CD4-positive, alpha-beta T cell (primary cell): ENCODE measurements at regions not wholly inside any gene's neighbourhood (a gene's known extent, or its start where the extent isn't known, plus 50 kb on each side); places are given as distances from the start of the nearest gene placed in this dataset.

Experiments used
- ATAC-seq: fragments of 200-7000 bp; cut with Tn5 transposase; one replicate; pipeline ENCODE4 v1.10.0; 2022; ENCODE audit warnings: mild to moderate bottlenecking; ENCODE audit not compliant: poor library complexity
- CTCF ChIA-PET: fragments of 350-600 bp; sonication (Branson Sonifier 250); formaldehyde crosslinking; loops from one replicate; lab custom pipeline; 2021; ENCODE audit warnings: antibody characterized with exemption, inconsistent platforms; lab: Charles Lee
- POLR2A ChIA-PET: fragments of 350-600 bp; sonication (Branson Sonifier 250); formaldehyde crosslinking; loops from one replicate; lab custom pipeline; 2021; ENCODE audit warnings: antibody characterized with exemption, inconsistent platforms; lab: Charles Lee
- DNase-seq, 14 experiments: peaks; one replicate each; pipeline ENCODE4 v3.0.0-alpha.2; 2013 to 2020; ENCODE audit warnings: mixed read lengths in 2 of 14
- H3K27ac ChIP-seq, 2 donors: one replicate each; pipeline versions ENCODE4 v1.5.1 to v1.7.0; 2013; ENCODE audit warnings: low read length in 2 of 2, low read depth in 1 of 2, mild to moderate bottlenecking in 1 of 2
- H3K27me3 ChIP-seq, 2 experiments: 1 replicate in 1 of 2; 2 replicates in 1 of 2; pipeline versions ENCODE4 v1.6.1 to v1.7.0; 2013; ENCODE audit warnings: low read length in 2 of 2, control low read depth in 1 of 2, mild to moderate bottlenecking in 1 of 2, moderate library complexity in 1 of 2; ENCODE audit not compliant: insufficient read depth in 2 of 2, control insufficient read depth in 1 of 2
- H3K36me3 ChIP-seq: one replicate; pipeline ENCODE4 v1.6.1; 2013; ENCODE audit warnings: low read length, control low read depth; ENCODE audit not compliant: insufficient read depth
- H3K4me1 ChIP-seq: one replicate; pipeline ENCODE4 v1.6.1; 2013; ENCODE audit warnings: low read length, control low read depth; ENCODE audit not compliant: insufficient read depth
- H3K4me3 ChIP-seq: one replicate; pipeline ENCODE4 v1.5.1; 2013; ENCODE audit warnings: mild to moderate bottlenecking, low read length, moderate library complexity
- H3K9me3 ChIP-seq, 2 experiments: 1 replicate in 1 of 2; 2 replicates in 1 of 2; pipeline versions ENCODE4 v1.6.1 to v1.7.0; 2013; ENCODE audit warnings: low read length in 2 of 2, mild to moderate bottlenecking in 2 of 2, control low read depth in 1 of 2, moderate library complexity in 1 of 2; ENCODE audit not compliant: control insufficient read depth in 1 of 2, insufficient read depth in 1 of 2
- H3K27ac Mint-ChIP-seq: one replicate; pipeline ENCODE4 v1.8.0; 2020; ENCODE audit warnings: mixed read lengths
- H3K27me3 Mint-ChIP-seq: one replicate; pipeline ENCODE4 v1.8.0; 2021; ENCODE audit warnings: mixed read lengths
- H3K36me3 Mint-ChIP-seq: one replicate; pipeline ENCODE4 v1.8.0; 2021; ENCODE audit warnings: low read depth, mixed read lengths
- H3K4me1 Mint-ChIP-seq: one replicate; pipeline ENCODE4 v1.8.0; 2021; ENCODE audit warnings: low read depth, mixed read lengths
- H3K4me3 Mint-ChIP-seq: one replicate; pipeline ENCODE4 v1.8.0; 2020; ENCODE audit warnings: mild to moderate bottlenecking, mixed read lengths
- H3K9me3 Mint-ChIP-seq: one replicate; pipeline ENCODE4 v1.8.0; 2020; ENCODE audit warnings: mixed read lengths
- intact Hi-C, 2 experiments: fragments of 100-400 bp; cut with DNase I in 1 of 2; cut with micrococcal nuclease in 1 of 2; formaldehyde crosslinking; loops; one replicate each; pipeline versions ENCODE4 v1.15.1 to v1.9.0; 2023 to 2025; cut with DNase I, micrococcal nuclease
- TF ChIP-seq, protein P1 (sequence below): fragments of 200-600 bp; IDR thresholded peaks from one replicate; pipeline ENCODE4 v1.8.0; 2022; ENCODE audit warnings: antibody characterized with exemption, mild to moderate bottlenecking

DNA sequence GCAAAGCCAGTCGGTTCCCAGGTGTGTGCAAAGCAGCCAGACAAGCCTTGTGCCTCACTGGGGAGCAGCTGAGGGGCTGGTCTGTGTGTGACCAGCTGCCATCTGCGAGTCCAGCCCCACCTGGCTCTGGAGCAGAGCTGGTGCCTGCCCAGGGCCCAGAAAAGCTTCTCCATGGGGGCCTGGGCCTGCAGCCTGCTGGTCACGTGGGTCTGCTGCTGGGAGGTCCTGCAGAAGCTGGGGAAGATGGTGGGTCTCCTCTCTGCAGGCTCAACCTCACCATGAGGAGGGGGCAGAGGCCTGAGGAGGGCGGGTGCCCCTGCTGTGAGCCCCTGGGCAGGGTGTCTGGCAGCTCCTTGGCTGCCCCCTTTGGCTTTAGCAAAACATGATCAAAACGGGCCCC, 71.9 kb downstream of the ENGASE start:
- Mint-ChIP-seq H3K36me3 (no peaks in the 10 kb centered on the region), H3K4me1 (no peaks in the 10 kb centered on the region), H3K27ac (no peak overlapping the region), H3K27me3 (peaks cover 4% of the 10 kb centered on the region), H3K9me3 (no peaks in the 10 kb centered on the region), H3K4me3 (no peak overlapping the region)
- TF ChIP-seq, protein P1, sequence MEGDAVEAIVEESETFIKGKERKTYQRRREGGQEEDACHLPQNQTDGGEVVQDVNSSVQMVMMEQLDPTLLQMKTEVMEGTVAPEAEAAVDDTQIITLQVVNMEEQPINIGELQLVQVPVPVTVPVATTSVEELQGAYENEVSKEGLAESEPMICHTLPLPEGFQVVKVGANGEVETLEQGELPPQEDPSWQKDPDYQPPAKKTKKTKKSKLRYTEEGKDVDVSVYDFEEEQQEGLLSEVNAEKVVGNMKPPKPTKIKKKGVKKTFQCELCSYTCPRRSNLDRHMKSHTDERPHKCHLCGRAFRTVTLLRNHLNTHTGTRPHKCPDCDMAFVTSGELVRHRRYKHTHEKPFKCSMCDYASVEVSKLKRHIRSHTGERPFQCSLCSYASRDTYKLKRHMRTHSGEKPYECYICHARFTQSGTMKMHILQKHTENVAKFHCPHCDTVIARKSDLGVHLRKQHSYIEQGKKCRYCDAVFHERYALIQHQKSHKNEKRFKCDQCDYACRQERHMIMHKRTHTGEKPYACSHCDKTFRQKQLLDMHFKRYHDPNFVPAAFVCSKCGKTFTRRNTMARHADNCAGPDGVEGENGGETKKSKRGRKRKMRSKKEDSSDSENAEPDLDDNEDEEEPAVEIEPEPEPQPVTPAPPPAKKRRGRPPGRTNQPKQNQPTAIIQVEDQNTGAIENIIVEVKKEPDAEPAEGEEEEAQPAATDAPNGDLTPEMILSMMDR = no peak
- Histone ChIP-seq H3K27me3 (peaks cover 0 to 9% of the 10 kb centered on the region in 2 experiments), H3K9me3 (no peaks in the 10 kb centered on the region), H3K27ac (no peak overlapping the region), H3K4me1 (no peaks in the 10 kb centered on the region), H3K36me3 (no peaks in the 10 kb centered on the region), H3K4me3 (no peak overlapping the region)
- POLR2A ChIA-PET = no interaction called here
- ATAC-seq (no peak), DNase-seq (no peak)
- CTCF ChIA-PET = no interaction called here
- intact Hi-C loops = no loop called here

DNA sequence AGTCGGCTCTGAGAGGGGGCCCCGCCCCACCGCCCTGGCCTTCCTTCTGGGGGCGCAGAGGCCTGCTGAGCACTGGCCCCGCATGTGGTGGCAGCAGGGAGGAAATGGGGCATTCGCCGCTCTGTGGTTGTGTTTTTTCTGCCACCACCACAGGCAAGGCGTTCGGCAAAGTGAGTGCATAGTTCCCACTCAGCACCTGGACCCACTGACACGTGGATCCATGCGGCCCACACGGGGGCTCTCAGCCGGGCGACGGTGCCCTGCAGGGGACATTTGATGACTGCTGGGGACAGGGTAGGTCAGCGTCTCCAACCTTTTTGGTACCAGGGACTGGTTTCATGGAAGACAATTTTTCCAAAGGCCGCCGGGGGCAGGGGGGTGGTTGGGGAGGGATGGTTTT, 70.9 kb downstream of the ENGASE start:
- ATAC-seq = no peak
- no peaks in the 10 kb centered on the region for H3K9me3 ChIP-seq
- H3K4me3 Mint-ChIP-seq = no peak overlapping the region
- no peaks in the 10 kb centered on the region for H3K36me3 Mint-ChIP-seq
- TF ChIP-seq, protein P1 = no peak
- H3K27ac ChIP-seq = no peak overlapping the region
- H3K27me3 Mint-ChIP-seq = peaks cover 12% of the 10 kb centered on the region
- no peak overlapping the region for H3K27ac Mint-ChIP-seq
- CTCF ChIA-PET = no interaction called here
- peaks cover 0 to 7% of the 10 kb centered on the region in 2 experiments for H3K27me3 ChIP-seq
- intact Hi-C loops = no loop called here
- no peaks in the 10 kb centered on the region for H3K4me1 ChIP-seq
- H3K4me3 ChIP-seq = no peak overlapping the region
- H3K36me3 ChIP-seq = no peaks in the 10 kb centered on the region
- no peaks in the 10 kb centered on the region for H3K4me1 Mint-ChIP-seq
- H3K9me3 Mint-ChIP-seq = no peaks in the 10 kb centered on the region
- no peak for DNase-seq
- POLR2A ChIA-PET = no interaction called here

DNA sequence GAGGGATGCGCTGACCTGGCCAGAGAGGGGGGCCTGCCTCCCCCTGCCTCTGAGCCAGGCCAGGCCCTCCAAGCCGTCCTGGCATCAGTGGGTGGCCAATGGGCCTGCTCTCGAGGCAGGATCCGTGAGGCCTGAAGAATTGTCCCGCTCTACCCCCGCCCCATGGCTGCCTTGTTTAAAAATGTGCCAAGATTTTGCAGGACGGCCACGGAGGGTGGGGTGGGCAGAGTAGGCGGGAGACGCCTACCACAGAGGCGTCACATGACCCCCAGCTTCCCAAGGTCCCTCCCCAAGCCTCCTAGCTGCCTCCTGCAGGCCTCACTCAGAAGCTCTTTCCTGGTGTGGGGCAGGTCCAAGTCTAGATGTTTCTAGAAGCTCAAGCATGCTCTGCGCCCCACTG, 69.5 kb downstream of the ENGASE start:
- Mint-ChIP-seq H3K9me3 (no peaks in the 10 kb centered on the region), H3K27ac (no peak overlapping the region), H3K4me1 (no peaks in the 10 kb centered on the region), H3K36me3 (no peaks in the 10 kb centered on the region), H3K4me3 (no peak overlapping the region), H3K27me3 (peaks cover 12% of the 10 kb centered on the region)
- Histone ChIP-seq H3K27ac (no peak overlapping the region), H3K4me1 (no peaks in the 10 kb centered on the region), H3K36me3 (no peaks in the 10 kb centered on the region), H3K4me3 (no peak overlapping the region), H3K9me3 (peaks cover 0 to 8% of the 10 kb centered on the region in 2 experiments), H3K27me3 (peaks cover 0 to 4% of the 10 kb centered on the region in 2 experiments)
- no peak for ATAC-seq
- TF ChIP-seq, protein P1 = no peak
- no peak for DNase-seq
- ChIA-PET POLR2A (no interaction called here), CTCF (no interaction called here)
- intact Hi-C loops = no loop called here
